ENCODE measurements at regions not wholly inside any gene's neighbourhood (a gene's known extent, or its start where the extent isn't known, plus 50 kb on each side); places are given as distances from the start of the nearest gene placed in this dataset.

DNA sequence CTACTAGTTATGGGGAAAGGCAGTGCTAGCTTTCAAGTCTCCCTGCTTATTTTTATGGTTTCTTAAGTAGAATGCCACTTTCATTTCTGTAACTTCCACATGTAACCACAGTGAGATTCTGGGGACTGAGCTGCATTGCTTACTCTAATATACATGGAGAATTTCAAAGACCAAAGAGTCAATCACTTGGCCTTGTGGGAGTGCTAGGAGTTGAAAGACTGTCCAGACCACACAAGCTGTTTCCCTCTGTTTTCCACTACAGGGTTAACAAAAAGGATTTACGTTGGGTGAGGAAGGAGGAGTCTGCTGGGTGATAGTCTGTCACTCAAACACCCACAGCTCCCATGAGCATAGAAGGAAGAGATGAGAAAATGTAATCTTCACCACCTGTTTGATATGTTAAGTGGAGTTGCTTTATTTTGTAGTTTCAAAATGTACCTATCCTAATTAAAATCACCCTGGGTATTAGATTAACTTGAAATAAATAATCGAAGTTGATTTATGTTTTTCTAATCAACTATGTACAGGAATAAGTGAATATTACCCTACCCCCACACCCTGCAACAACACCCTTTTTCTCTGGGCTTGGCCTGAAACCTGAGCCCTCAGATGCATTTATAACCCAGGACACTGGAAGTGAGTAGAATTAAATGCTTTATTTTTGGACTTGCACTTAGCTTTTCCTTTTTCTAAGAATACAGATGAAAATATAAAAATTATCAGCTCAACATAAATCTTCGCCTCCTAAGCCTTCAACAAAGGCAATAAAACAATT lies 225.8 kb upstream of the SLC10A2 start:
- DNase-seq: no peak
- Histone ChIP-seq H3K27ac (no peak overlapping the region), H3K4me1 (no peaks in the 10 kb centered on the region), H3K4me3 (no peak overlapping the region), H3K27me3 (no peaks in the 10 kb centered on the region), H3K36me3 (no peaks in the 10 kb centered on the region), H3K9me3 (peaks cover 0 to 3% (median under 1%) of the 10 kb centered on the region in 4 donors)
- WGBS, 2 donors: 37 to 56% methylated on average over 3 of the region's 3 CpGs
- TF ChIP-seq POLR2AphosphoS5 (IDR thresholded peaks at IDR 0.05): no peak
- intact Hi-C loops (cut with DNase I): no loop called here

DNA sequence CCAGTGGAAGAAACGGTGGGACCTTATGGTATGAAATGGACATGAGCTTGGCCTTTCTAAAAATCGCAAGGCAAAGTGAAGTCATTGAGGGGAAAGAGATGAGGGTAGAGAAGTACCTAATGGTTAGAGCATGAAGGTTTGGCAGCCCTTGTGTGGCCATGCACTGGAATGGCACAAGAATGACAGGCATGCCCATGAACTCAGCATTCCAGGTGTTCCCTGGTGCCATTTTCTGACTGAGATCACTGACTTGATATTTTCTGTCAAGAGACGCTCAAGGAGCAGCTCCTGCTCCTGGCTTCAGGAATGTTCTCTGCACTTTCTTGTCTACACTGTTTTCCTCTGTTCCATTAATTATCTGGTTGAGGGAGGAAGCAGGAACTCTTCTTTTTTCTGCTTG lies 225.0 kb upstream of the SLC10A2 start:
- H3K27me3 ChIP-seq: no peaks in the 10 kb centered on the region
- intact Hi-C loops (cut with DNase I): no loop called here
- H3K36me3 ChIP-seq: no peaks in the 10 kb centered on the region
- TF ChIP-seq EP300 (IDR thresholded peaks at IDR 0.05): no peak
- no peak for TF ChIP-seq POLR2AphosphoS5 (IDR thresholded peaks at IDR 0.05)
- TF ChIP-seq, protein P1, sequence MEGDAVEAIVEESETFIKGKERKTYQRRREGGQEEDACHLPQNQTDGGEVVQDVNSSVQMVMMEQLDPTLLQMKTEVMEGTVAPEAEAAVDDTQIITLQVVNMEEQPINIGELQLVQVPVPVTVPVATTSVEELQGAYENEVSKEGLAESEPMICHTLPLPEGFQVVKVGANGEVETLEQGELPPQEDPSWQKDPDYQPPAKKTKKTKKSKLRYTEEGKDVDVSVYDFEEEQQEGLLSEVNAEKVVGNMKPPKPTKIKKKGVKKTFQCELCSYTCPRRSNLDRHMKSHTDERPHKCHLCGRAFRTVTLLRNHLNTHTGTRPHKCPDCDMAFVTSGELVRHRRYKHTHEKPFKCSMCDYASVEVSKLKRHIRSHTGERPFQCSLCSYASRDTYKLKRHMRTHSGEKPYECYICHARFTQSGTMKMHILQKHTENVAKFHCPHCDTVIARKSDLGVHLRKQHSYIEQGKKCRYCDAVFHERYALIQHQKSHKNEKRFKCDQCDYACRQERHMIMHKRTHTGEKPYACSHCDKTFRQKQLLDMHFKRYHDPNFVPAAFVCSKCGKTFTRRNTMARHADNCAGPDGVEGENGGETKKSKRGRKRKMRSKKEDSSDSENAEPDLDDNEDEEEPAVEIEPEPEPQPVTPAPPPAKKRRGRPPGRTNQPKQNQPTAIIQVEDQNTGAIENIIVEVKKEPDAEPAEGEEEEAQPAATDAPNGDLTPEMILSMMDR (IDR thresholded peaks at IDR 0.05): no peak
- TF ChIP-seq POLR2A (IDR thresholded peaks at IDR 0.05): no peak
- H3K4me3 ChIP-seq: no peak overlapping the region
- 93 to 94% methylated on average over 3 of the region's 3 CpGs for WGBS, 2 donors
- H3K27ac ChIP-seq: no peak overlapping the region
- no peaks in the 10 kb centered on the region for H3K4me1 ChIP-seq
- no peaks in the 10 kb centered on the region for H3K9me3 ChIP-seq
- no peak for DNase-seq

DNA sequence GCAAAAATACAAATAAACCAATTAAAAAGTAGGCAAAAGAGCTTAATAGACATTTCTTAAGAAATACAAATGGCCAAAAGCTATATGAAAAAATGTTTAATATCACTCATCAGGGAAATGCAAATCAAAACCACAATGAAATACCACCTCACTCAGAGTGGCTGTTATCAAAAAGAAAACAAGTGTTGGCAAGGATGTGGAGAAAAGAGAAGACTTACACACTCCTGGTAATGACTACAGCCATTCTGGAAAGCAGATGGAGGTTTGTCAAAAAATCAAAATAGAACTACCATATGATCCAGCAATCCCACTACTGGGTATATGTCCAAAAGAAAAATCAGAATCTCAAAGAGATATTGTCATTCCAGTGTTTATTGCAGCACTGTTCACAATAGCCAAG lies 223.5 kb upstream of the SLC10A2 start:
- no peak for DNase-seq
- Histone ChIP-seq H3K9me3 (no peaks in the 10 kb centered on the region), H3K36me3 (no peaks in the 10 kb centered on the region), H3K27ac (no peak overlapping the region), H3K4me3 (no peak overlapping the region), H3K4me1 (no peaks in the 10 kb centered on the region), H3K27me3 (no peaks in the 10 kb centered on the region)
- intact Hi-C loops (cut with DNase I): no loop called here
- no peak for TF ChIP-seq POLR2A (IDR thresholded peaks at IDR 0.05)
- TF ChIP-seq, protein P1 (IDR thresholded peaks at IDR 0.05): no peak
- TF ChIP-seq POLR2AphosphoS5 (IDR thresholded peaks at IDR 0.05): no peak
- no peak for TF ChIP-seq EP300 (IDR thresholded peaks at IDR 0.05)

DNA sequence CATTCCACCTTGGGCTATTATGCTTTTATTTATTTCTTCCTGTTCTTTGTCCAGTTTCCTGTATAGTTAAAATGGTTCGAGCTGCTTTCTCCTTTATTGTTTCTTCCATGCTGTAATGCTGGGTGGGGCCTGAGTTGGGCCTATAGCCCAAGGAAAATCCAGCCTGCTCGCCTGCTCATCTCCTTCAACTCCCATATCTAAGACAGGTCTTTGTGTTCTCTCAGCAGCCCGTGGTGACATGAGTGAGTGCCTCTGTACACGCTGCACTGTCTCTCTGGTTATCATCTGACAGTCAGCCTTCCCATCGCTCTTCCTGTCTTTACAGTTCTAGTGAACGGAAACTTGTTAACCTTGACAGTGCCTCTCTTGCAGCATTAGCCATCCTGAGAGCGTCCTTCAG lies 221.9 kb upstream of the SLC10A2 start:
- no peaks in the 10 kb centered on the region for H3K4me1 ChIP-seq
- no peak overlapping the region for H3K27ac ChIP-seq
- TF ChIP-seq, protein P1 (IDR thresholded peaks at IDR 0.05): no peak
- TF ChIP-seq POLR2AphosphoS5 (IDR thresholded peaks at IDR 0.05): no peak
- no peaks in the 10 kb centered on the region for H3K27me3 ChIP-seq
- H3K36me3 ChIP-seq: no peaks in the 10 kb centered on the region
- no peaks in the 10 kb centered on the region for H3K9me3 ChIP-seq
- intact Hi-C loops (cut with DNase I): no loop called here
- no peak overlapping the region for H3K4me3 ChIP-seq
- WGBS, 2 donors: 58 to 74% methylated on average over 7 of the region's 7 CpGs
- no peak for DNase-seq

DNA sequence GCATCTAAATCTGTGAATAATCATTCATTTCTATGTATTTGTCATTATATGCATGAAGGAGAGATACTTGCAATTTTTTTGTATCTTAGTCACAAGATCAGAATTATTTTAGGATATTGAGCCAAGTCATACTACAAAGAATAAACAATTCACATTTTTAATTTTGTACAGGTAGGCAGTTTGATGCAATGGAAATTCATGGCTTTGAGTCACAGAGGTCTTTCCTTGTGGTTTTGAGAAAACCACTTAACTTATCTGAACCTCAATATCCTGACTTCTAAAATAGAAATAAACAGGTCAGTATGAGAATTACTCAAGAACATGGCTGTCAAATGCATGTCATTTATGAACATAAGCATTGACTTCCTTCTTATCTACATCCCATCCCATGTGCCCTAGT lies 221.4 kb upstream of the SLC10A2 start:
- Histone ChIP-seq H3K27ac (no peak overlapping the region), H3K9me3 (no peaks in the 10 kb centered on the region), H3K4me1 (no peaks in the 10 kb centered on the region), H3K27me3 (no peaks in the 10 kb centered on the region), H3K36me3 (no peaks in the 10 kb centered on the region), H3K4me3 (no peak overlapping the region)
- intact Hi-C loops (cut with DNase I): no loop called here
- TF ChIP-seq, protein P1 (IDR thresholded peaks at IDR 0.05): no peak
- no peak for TF ChIP-seq POLR2A (IDR thresholded peaks at IDR 0.05)
- no peak for TF ChIP-seq POLR2AphosphoS5 (IDR thresholded peaks at IDR 0.05)
- TF ChIP-seq EP300 (IDR thresholded peaks at IDR 0.05): no peak
- DNase-seq: no peak
